ENCODE measurements at regions not wholly inside any gene's neighbourhood (a gene's known extent, or its start where the extent isn't known, plus 50 kb on each side); places are given as distances from the start of the nearest gene placed in this dataset.

DNA sequence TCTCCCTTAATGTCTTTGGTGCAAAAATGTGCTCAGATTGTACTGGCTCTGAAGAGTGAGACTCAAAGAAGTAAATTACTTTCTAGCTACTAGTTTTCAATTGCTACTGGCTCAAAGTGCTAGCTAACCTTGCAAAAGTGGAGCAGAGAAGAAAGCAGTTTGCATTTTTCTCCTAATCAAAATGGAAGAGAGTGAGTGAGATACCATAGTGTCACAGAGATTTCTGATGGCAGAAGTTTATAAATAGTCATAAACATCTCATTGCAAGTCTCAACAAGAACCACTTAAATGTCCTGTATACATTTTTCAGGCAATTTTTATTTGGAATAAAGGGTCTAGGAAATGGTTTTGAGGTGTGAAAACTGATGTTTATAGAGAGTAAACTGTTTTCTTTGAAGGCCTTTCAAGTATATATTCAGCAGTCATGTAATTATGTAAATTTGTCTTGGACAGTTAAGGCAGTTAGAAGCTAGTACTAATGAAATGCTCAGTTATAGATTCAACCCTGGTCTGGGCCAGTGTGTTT, 237.7 kb upstream of the GOLIM4 start:
- TF ChIP-seq, protein P1, sequence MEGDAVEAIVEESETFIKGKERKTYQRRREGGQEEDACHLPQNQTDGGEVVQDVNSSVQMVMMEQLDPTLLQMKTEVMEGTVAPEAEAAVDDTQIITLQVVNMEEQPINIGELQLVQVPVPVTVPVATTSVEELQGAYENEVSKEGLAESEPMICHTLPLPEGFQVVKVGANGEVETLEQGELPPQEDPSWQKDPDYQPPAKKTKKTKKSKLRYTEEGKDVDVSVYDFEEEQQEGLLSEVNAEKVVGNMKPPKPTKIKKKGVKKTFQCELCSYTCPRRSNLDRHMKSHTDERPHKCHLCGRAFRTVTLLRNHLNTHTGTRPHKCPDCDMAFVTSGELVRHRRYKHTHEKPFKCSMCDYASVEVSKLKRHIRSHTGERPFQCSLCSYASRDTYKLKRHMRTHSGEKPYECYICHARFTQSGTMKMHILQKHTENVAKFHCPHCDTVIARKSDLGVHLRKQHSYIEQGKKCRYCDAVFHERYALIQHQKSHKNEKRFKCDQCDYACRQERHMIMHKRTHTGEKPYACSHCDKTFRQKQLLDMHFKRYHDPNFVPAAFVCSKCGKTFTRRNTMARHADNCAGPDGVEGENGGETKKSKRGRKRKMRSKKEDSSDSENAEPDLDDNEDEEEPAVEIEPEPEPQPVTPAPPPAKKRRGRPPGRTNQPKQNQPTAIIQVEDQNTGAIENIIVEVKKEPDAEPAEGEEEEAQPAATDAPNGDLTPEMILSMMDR (IDR thresholded peaks at IDR 0.05): no peak
- TF ChIP-seq POLR2AphosphoS5 (IDR thresholded peaks at IDR 0.05) (no peak), POLR2A (IDR thresholded peaks at IDR 0.05) (no peak)

Measured in suprapubic skin (tissue), 4 donors.